Panc1 (cell line): ENCODE measurements at regions not wholly inside any gene's neighbourhood (a gene's known extent, or its start where the extent isn't known, plus 50 kb on each side); places are given as distances from the start of the nearest gene placed in this dataset.
"Not testable (repeated sequence)": the region's sequence is repeated elsewhere in the genome, so short reads cannot be mapped to it uniquely, and the experiment has no call there.

Source experiments
- POLR2AphosphoS5 ChIP-seq: IDR thresholded peaks from 2 replicates; pipeline ENCODE4 v1.6.1; 2012; ENCODE audit warnings: mild to moderate bottlenecking, low read depth, low read length, moderate library complexity
- SIN3A ChIP-seq: IDR thresholded peaks from 2 replicates; pipeline ENCODE4 v1.6.1; 2012; ENCODE audit warnings: low read depth, mild to moderate bottlenecking, low read length, moderate library complexity, borderline replicate concordance; ENCODE audit not compliant: insufficient read depth
- TCF7L2 ChIP-seq: IDR thresholded peaks from 2 replicates; pipeline ENCODE4 v1.6.1; 2011; ENCODE audit warnings: mild to moderate bottlenecking, low read depth, low read length, inconsistent platforms
- TF ChIP-seq, protein P1 (sequence below): fragments of 450-650 bp; IDR thresholded peaks from 2 replicates; pipeline ENCODE4 v1.5.1; 2017; ENCODE audit warnings: mild to moderate bottlenecking

DNA sequence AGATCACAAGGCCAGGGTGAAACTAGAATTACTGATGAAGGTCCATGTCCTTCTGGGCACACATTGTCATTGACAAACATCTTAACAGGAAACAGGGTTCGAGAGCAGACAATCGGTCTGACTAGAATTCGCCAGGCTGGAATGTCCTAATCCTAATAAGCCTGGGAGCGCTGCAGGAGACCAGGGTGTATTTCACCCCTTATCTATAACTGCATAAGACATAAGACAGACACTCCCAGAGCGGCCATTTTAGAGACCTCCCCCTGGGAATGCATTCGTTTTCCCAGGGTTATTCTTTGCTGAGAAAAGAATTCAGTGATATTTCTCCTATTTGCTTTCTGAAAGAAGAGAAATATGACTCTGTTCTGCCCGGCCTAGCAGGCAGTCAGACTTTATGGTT is 1112.9 kb upstream of the TENM3 start:
- TF ChIP-seq, protein P1, sequence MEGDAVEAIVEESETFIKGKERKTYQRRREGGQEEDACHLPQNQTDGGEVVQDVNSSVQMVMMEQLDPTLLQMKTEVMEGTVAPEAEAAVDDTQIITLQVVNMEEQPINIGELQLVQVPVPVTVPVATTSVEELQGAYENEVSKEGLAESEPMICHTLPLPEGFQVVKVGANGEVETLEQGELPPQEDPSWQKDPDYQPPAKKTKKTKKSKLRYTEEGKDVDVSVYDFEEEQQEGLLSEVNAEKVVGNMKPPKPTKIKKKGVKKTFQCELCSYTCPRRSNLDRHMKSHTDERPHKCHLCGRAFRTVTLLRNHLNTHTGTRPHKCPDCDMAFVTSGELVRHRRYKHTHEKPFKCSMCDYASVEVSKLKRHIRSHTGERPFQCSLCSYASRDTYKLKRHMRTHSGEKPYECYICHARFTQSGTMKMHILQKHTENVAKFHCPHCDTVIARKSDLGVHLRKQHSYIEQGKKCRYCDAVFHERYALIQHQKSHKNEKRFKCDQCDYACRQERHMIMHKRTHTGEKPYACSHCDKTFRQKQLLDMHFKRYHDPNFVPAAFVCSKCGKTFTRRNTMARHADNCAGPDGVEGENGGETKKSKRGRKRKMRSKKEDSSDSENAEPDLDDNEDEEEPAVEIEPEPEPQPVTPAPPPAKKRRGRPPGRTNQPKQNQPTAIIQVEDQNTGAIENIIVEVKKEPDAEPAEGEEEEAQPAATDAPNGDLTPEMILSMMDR, result not testable (repeated sequence)
- TF ChIP-seq POLR2AphosphoS5, TCF7L2, SIN3A: not testable (repeated sequence)
